ENCODE measurements at regions not wholly inside any gene's neighbourhood (a gene's known extent, or its start where the extent isn't known, plus 50 kb on each side); places are given as distances from the start of the nearest gene placed in this dataset.

GRCh38 chr9:85430659-85431338, 311.0 kb downstream of the AGTPBP1 start:
- DNase-seq (ENCODE audit: low read depth), result no peak
- TF ChIP-seq, protein P1, sequence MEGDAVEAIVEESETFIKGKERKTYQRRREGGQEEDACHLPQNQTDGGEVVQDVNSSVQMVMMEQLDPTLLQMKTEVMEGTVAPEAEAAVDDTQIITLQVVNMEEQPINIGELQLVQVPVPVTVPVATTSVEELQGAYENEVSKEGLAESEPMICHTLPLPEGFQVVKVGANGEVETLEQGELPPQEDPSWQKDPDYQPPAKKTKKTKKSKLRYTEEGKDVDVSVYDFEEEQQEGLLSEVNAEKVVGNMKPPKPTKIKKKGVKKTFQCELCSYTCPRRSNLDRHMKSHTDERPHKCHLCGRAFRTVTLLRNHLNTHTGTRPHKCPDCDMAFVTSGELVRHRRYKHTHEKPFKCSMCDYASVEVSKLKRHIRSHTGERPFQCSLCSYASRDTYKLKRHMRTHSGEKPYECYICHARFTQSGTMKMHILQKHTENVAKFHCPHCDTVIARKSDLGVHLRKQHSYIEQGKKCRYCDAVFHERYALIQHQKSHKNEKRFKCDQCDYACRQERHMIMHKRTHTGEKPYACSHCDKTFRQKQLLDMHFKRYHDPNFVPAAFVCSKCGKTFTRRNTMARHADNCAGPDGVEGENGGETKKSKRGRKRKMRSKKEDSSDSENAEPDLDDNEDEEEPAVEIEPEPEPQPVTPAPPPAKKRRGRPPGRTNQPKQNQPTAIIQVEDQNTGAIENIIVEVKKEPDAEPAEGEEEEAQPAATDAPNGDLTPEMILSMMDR (IDR thresholded peaks at IDR 0.05; ENCODE audit: insufficient read depth, low read depth, low read length, missing control alignments), result no peak
- H3K4me3 ChIP-seq (ENCODE audit: low read depth, low read length), result no peak overlapping the region

DNA sequence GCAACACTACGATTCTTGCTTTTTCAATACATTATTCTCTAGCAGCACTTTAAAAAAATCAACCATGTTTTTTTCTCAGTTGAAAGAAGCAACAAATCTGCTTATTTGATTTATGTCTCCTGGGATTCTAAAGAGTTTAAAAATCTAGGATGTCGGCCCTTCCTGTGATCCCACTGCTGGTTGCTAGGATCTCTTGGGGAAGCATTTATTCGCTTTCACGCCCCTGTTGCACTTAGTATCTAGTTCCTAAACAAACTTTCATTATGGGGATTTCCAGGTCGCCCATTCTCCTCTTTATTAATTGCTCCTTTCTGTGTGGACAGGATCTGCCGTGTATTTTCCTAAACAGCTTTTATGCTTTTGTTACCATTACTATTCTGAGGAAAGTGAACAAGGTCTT, 313.5 kb downstream of the AGTPBP1 start:
- TF ChIP-seq, protein P1 (IDR thresholded peaks at IDR 0.05; ENCODE audit: insufficient read depth, low read depth, low read length, missing control alignments), result no peak
- no peak for DNase-seq (ENCODE audit: low read depth)
- no peak overlapping the region for H3K4me3 ChIP-seq (ENCODE audit: low read depth, low read length)

GRCh38 chr9:85427772-85428171, 314.0 kb downstream of the AGTPBP1 start:
- TF ChIP-seq, protein P1 (IDR thresholded peaks at IDR 0.05; ENCODE audit: insufficient read depth, low read depth, low read length, missing control alignments), result no peak
- H3K4me3 ChIP-seq (ENCODE audit: low read depth, low read length), result no peak overlapping the region
- no peak for DNase-seq (ENCODE audit: low read depth)

DNA sequence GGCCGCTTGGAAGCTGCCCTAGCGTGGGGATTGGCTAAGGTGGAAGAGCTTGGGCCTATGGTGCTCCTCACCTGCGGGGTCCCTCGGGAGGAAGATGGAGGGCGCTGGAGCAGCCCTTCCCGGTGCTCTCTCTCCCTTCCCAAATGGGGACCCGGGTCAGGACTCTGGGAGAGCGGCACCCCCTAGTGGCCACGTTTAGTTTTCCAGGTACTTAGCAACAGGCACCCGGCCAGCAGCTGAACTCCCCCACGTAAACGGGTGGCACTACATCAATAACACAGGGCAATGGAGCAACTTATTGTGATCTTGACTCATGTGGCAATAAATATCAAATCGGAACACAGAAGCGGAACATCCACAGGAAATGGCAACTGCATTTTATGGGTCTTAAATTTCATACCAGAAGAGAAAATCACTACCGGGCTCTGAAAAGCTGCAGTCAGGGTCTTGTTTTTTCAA, 316.6 kb downstream of the AGTPBP1 start:
- no peak overlapping the region for H3K4me3 ChIP-seq (ENCODE audit: low read depth, low read length)
- DNase-seq (ENCODE audit: low read depth), result peak; percentile 73
- TF ChIP-seq, protein P1 (IDR thresholded peaks at IDR 0.05; ENCODE audit: insufficient read depth, low read depth, low read length, missing control alignments), result peak; percentile 73

- DNase-seq (ENCODE audit: low read depth), result no peak
- TF ChIP-seq, protein P1 (IDR thresholded peaks at IDR 0.05; ENCODE audit: insufficient read depth, low read depth, low read length, missing control alignments), result no peak
- H3K4me3 ChIP-seq (ENCODE audit: low read depth, low read length), result no peak overlapping the region
Observed at GRCh38 chr9:85423422-85423821, 318.3 kb downstream of the AGTPBP1 start.

GRCh38 chr9:85421641-85422040, 320.1 kb downstream of the AGTPBP1 start:
- TF ChIP-seq, protein P1 (IDR thresholded peaks at IDR 0.05; ENCODE audit: insufficient read depth, low read depth, low read length, missing control alignments), result no peak
- no peak overlapping the region for H3K4me3 ChIP-seq (ENCODE audit: low read depth, low read length)
- no peak for DNase-seq (ENCODE audit: low read depth)

GRCh38 chr9:85420750-85421149, 321.0 kb downstream of the AGTPBP1 start:
- TF ChIP-seq, protein P1 (IDR thresholded peaks at IDR 0.05; ENCODE audit: insufficient read depth, low read depth, low read length, missing control alignments), result no peak
- DNase-seq (ENCODE audit: low read depth), result peak; percentile 24
- H3K4me3 ChIP-seq (ENCODE audit: low read depth, low read length), result no peak overlapping the region

All from GM12865 (cell line).